WTC11 (cell line): ENCODE measurements at regions not wholly inside any gene's neighbourhood (a gene's known extent, or its start where the extent isn't known, plus 50 kb on each side); places are given as distances from the start of the nearest gene placed in this dataset.
A peak's percentile ranks its signal among the peaks of the same experiment; 100 is the strongest.

Experiments used
- ATAC-seq: fragments of 200-7000 bp; cut with Tn5 transposase; 2 replicates; pipeline ENCODE4 v1.10.0; 2021; ENCODE audit warnings: mild to moderate bottlenecking, moderate library complexity
- CTCF ChIA-PET: fragments of 300-600 bp; sonication (Branson Sonifier 250); formaldehyde crosslinking; loops from one replicate; lab custom pipeline; 2021; ENCODE audit warnings: antibody characterized with exemption; lab: Charles Lee
- POLR2A ChIA-PET: fragments of 350-600 bp; sonication (Branson Sonifier 250); formaldehyde crosslinking; loops from one replicate; lab custom pipeline; 2021; ENCODE audit warnings: antibody characterized with exemption; lab: Charles Lee
- DNase-seq: peaks from one replicate; pipeline ENCODE4 v3.0.0; 2021; ENCODE audit warnings: low spot score
- H3K27ac Mint-ChIP-seq: 2 replicates; pipeline ENCODE4 v1.8.0; 2021; ENCODE audit warnings: mixed read lengths
- H3K27me3 Mint-ChIP-seq: 2 replicates; pipeline ENCODE4 v1.8.0; 2021; ENCODE audit warnings: low read depth, mild to moderate bottlenecking, moderate library complexity, mixed read lengths
- H3K36me3 Mint-ChIP-seq: 2 replicates; pipeline ENCODE4 v1.8.0; 2021; ENCODE audit warnings: mixed read lengths
- H3K4me1 Mint-ChIP-seq: 2 replicates; pipeline ENCODE4 v1.8.0; 2022; ENCODE audit warnings: mixed read lengths
- H3K4me3 Mint-ChIP-seq: 2 replicates; pipeline ENCODE4 v1.8.0; 2021; ENCODE audit warnings: mild to moderate bottlenecking, moderate library complexity, mixed read lengths
- H3K9me3 Mint-ChIP-seq: 2 replicates; pipeline ENCODE4 v1.8.0; 2021; ENCODE audit warnings: mixed read lengths
- ATF1 ChIP-seq: sonication (generic); formaldehyde crosslinking; IDR thresholded peaks from 2 replicates; pipeline ENCODE4 v1.8.1; 2023; ENCODE audit warnings: mild to moderate bottlenecking, moderate library complexity, missing genetic modification reagents
- CREB1 ChIP-seq: sonication (generic); formaldehyde crosslinking; IDR thresholded peaks from 2 replicates; pipeline ENCODE4 v1.8.0; 2023; ENCODE audit warnings: mild to moderate bottlenecking, missing genetic modification reagents
- IRF2 ChIP-seq: sonication (generic); formaldehyde crosslinking; IDR thresholded peaks from 2 replicates; pipeline ENCODE4 v1.8.0; 2022; ENCODE audit warnings: low read depth, missing genetic modification reagents, borderline replicate concordance
- JUN ChIP-seq: sonication (generic); formaldehyde crosslinking; IDR thresholded peaks from 2 replicates; pipeline ENCODE4 v1.8.0; 2023; ENCODE audit warnings: mild to moderate bottlenecking, missing genetic modification reagents
- NFYB ChIP-seq: sonication (generic); formaldehyde crosslinking; conservative IDR thresholded peaks from 2 replicates; pipeline ENCODE4 v1.8.0; 2022; ENCODE audit warnings: low read depth, missing genetic modification reagents
- RELA ChIP-seq: sonication (generic); formaldehyde crosslinking; IDR thresholded peaks from 2 replicates; pipeline ENCODE4 v1.8.1; 2022; ENCODE audit warnings: missing genetic modification reagents, mild to moderate bottlenecking, borderline replicate concordance
- TEAD1 ChIP-seq: sonication (generic); formaldehyde crosslinking; IDR thresholded peaks from 2 replicates; pipeline ENCODE4 v1.8.0; 2022; ENCODE audit warnings: mild to moderate bottlenecking, missing genetic modification reagents
- ZNF263 ChIP-seq: sonication (generic); formaldehyde crosslinking; IDR thresholded peaks from 2 replicates; pipeline ENCODE4 v1.8.1; 2022; ENCODE audit warnings: low read depth, mild to moderate bottlenecking, moderate library complexity, missing genetic modification reagents
- TF ChIP-seq, protein P1 (sequence below): sonication (generic); formaldehyde crosslinking; IDR thresholded peaks from 2 replicates; pipeline ENCODE4 v1.8.0; 2022; ENCODE audit warnings: mild to moderate bottlenecking, missing genetic modification reagents
- TF ChIP-seq, protein P2 (sequence below): sonication (generic); formaldehyde crosslinking; IDR thresholded peaks from 2 replicates; pipeline ENCODE4 v1.8.0; 2023; ENCODE audit warnings: mild to moderate bottlenecking, missing genetic modification reagents
- TF ChIP-seq, protein P3 (sequence below): fragments of 250-450 bp; sonication (Bioruptor Pico); IDR thresholded peaks from 2 replicates; pipeline ENCODE4 v1.9.0; 2021; ENCODE audit warnings: mild to moderate bottlenecking, borderline replicate concordance
- TF ChIP-seq, protein P4 (sequence below): sonication (generic); formaldehyde crosslinking; IDR thresholded peaks from 2 replicates; pipeline ENCODE4 v1.8.0; 2022; ENCODE audit warnings: mild to moderate bottlenecking, missing genetic modification reagents
- TF ChIP-seq, protein P5 (sequence below): sonication (generic); formaldehyde crosslinking; IDR thresholded peaks from 2 replicates; pipeline ENCODE4 v1.8.1; 2022; ENCODE audit warnings: low read depth, missing genetic modification reagents, borderline replicate concordance
- TF ChIP-seq, protein P6 (sequence below): fragments of 200-600 bp; IDR thresholded peaks from 2 replicates; pipeline ENCODE4 v1.8.0; 2022; ENCODE audit warnings: antibody characterized with exemption

DNA sequence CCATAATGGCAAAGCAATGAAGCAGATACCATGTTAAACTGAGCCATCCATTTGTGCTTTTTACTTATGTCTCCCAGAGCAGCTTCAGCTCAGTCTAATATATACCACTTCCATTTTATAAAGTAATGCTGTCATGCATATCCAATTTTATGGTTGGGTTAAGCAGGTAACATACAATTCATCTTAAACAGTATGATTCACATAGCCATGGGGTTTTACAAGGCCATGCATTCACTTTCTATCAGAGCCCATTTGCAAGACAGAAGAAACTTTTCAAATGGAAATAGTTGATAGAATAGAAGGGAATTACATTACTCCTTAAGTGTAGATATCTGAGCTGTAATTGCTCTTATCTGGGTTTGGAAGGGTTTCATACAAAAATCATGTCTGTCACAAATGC lies 580.5 kb upstream of the CXADR start:
- no peak for DNase-seq
- Mint-ChIP-seq H3K36me3 (no peaks in the 10 kb centered on the region), H3K4me1 (peaks cover 26% of the 10 kb centered on the region), H3K4me3 (no peak overlapping the region), H3K9me3 (peaks cover 3% of the 10 kb centered on the region; the same call in 1 of the 2 replicates), H3K27me3 (no peaks in the 10 kb centered on the region), H3K27ac (no peak overlapping the region)
- ChIA-PET POLR2A (no interaction called here), CTCF (interaction anchor here (0.7 kb wide), 1 partner anchor 111 kb away, joined by 3 read pairs; no protein-coding TSS in a partner anchor)
- ATAC-seq: peak; percentile 51
- TF ChIP-seq, protein P1, sequence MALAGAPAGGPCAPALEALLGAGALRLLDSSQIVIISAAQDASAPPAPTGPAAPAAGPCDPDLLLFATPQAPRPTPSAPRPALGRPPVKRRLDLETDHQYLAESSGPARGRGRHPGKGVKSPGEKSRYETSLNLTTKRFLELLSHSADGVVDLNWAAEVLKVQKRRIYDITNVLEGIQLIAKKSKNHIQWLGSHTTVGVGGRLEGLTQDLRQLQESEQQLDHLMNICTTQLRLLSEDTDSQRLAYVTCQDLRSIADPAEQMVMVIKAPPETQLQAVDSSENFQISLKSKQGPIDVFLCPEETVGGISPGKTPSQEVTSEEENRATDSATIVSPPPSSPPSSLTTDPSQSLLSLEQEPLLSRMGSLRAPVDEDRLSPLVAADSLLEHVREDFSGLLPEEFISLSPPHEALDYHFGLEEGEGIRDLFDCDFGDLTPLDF (CRISPR knock-in tag): no peak
- TF ChIP-seq, protein P2, sequence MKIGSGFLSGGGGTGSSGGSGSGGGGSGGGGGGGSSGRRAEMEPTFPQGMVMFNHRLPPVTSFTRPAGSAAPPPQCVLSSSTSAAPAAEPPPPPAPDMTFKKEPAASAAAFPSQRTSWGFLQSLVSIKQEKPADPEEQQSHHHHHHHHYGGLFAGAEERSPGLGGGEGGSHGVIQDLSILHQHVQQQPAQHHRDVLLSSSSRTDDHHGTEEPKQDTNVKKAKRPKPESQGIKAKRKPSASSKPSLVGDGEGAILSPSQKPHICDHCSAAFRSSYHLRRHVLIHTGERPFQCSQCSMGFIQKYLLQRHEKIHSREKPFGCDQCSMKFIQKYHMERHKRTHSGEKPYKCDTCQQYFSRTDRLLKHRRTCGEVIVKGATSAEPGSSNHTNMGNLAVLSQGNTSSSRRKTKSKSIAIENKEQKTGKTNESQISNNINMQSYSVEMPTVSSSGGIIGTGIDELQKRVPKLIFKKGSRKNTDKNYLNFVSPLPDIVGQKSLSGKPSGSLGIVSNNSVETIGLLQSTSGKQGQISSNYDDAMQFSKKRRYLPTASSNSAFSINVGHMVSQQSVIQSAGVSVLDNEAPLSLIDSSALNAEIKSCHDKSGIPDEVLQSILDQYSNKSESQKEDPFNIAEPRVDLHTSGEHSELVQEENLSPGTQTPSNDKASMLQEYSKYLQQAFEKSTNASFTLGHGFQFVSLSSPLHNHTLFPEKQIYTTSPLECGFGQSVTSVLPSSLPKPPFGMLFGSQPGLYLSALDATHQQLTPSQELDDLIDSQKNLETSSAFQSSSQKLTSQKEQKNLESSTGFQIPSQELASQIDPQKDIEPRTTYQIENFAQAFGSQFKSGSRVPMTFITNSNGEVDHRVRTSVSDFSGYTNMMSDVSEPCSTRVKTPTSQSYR: no peak
- TF ChIP-seq ZNF263 (CRISPR knock-in tag) (no peak), TEAD1 (CRISPR knock-in tag) (no peak), ATF1 (CRISPR knock-in tag) (no peak), IRF2 (no peak), NFYB (no peak), CREB1 (CRISPR knock-in tag) (no peak), RELA (no peak), JUN (CRISPR knock-in tag) (no peak)
- TF ChIP-seq, protein P3, sequence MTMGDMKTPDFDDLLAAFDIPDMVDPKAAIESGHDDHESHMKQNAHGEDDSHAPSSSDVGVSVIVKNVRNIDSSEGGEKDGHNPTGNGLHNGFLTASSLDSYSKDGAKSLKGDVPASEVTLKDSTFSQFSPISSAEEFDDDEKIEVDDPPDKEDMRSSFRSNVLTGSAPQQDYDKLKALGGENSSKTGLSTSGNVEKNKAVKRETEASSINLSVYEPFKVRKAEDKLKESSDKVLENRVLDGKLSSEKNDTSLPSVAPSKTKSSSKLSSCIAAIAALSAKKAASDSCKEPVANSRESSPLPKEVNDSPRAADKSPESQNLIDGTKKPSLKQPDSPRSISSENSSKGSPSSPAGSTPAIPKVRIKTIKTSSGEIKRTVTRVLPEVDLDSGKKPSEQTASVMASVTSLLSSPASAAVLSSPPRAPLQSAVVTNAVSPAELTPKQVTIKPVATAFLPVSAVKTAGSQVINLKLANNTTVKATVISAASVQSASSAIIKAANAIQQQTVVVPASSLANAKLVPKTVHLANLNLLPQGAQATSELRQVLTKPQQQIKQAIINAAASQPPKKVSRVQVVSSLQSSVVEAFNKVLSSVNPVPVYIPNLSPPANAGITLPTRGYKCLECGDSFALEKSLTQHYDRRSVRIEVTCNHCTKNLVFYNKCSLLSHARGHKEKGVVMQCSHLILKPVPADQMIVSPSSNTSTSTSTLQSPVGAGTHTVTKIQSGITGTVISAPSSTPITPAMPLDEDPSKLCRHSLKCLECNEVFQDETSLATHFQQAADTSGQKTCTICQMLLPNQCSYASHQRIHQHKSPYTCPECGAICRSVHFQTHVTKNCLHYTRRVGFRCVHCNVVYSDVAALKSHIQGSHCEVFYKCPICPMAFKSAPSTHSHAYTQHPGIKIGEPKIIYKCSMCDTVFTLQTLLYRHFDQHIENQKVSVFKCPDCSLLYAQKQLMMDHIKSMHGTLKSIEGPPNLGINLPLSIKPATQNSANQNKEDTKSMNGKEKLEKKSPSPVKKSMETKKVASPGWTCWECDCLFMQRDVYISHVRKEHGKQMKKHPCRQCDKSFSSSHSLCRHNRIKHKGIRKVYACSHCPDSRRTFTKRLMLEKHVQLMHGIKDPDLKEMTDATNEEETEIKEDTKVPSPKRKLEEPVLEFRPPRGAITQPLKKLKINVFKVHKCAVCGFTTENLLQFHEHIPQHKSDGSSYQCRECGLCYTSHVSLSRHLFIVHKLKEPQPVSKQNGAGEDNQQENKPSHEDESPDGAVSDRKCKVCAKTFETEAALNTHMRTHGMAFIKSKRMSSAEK (CRISPR knock-in tag): no peak
- TF ChIP-seq, protein P4, sequence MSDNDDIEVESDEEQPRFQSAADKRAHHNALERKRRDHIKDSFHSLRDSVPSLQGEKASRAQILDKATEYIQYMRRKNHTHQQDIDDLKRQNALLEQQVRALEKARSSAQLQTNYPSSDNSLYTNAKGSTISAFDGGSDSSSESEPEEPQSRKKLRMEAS (CRISPR knock-in tag): no peak
- TF ChIP-seq, protein P5, sequence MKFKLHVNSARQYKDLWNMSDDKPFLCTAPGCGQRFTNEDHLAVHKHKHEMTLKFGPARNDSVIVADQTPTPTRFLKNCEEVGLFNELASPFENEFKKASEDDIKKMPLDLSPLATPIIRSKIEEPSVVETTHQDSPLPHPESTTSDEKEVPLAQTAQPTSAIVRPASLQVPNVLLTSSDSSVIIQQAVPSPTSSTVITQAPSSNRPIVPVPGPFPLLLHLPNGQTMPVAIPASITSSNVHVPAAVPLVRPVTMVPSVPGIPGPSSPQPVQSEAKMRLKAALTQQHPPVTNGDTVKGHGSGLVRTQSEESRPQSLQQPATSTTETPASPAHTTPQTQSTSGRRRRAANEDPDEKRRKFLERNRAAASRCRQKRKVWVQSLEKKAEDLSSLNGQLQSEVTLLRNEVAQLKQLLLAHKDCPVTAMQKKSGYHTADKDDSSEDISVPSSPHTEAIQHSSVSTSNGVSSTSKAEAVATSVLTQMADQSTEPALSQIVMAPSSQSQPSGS (CRISPR knock-in tag): no peak

DNA sequence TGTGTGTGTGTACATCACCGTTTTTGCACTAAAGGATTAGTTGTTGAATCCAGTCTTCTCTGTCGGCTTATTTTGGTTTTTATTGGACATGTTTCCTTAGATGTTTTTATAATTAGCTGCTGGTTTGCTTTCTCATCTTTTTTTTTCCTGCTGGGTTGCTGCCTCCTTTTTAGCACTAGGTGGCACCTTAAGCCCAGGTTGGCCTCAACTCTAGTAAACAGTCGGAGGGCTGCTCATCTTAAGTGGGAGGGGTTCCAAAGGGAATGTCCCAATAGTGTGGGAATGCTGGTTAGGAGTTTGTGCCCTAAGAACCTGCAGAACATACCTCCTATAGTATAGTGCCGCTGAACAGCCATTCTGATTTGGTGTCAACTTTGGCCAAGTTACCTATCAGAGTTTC lies 570.1 kb upstream of the CXADR start:
- no peak overlapping the region for H3K27ac Mint-ChIP-seq
- TF ChIP-seq, protein P3 (CRISPR knock-in tag): no peak
- TF ChIP-seq, protein P6, sequence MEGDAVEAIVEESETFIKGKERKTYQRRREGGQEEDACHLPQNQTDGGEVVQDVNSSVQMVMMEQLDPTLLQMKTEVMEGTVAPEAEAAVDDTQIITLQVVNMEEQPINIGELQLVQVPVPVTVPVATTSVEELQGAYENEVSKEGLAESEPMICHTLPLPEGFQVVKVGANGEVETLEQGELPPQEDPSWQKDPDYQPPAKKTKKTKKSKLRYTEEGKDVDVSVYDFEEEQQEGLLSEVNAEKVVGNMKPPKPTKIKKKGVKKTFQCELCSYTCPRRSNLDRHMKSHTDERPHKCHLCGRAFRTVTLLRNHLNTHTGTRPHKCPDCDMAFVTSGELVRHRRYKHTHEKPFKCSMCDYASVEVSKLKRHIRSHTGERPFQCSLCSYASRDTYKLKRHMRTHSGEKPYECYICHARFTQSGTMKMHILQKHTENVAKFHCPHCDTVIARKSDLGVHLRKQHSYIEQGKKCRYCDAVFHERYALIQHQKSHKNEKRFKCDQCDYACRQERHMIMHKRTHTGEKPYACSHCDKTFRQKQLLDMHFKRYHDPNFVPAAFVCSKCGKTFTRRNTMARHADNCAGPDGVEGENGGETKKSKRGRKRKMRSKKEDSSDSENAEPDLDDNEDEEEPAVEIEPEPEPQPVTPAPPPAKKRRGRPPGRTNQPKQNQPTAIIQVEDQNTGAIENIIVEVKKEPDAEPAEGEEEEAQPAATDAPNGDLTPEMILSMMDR: peak; percentile 32; the same call in 1 of the 2 replicates
- CTCF ChIA-PET: interaction anchor here (0.6 to 1.4 kb wide), 8 partner anchors 54 to 472 kb away, joined by 3 to 8 read pairs (median 3); no protein-coding TSS in a partner anchor
- ATAC-seq: peak; percentile 98
- peaks cover 8% of the 10 kb centered on the region; the same call in 1 of the 2 replicates for H3K36me3 Mint-ChIP-seq
- H3K27me3 Mint-ChIP-seq: no peaks in the 10 kb centered on the region
- peaks cover 23% of the 10 kb centered on the region for H3K9me3 Mint-ChIP-seq
- no peaks in the 10 kb centered on the region for H3K4me1 Mint-ChIP-seq
- POLR2A ChIA-PET: no interaction called here
- peak; percentile 50 for DNase-seq
- H3K4me3 Mint-ChIP-seq: no peak overlapping the region
